HEK293T (cell line): ENCODE measurements at regions not wholly inside any gene's neighbourhood (a gene's known extent, or its start where the extent isn't known, plus 50 kb on each side); places are given as distances from the start of the nearest gene placed in this dataset.

Experiments used
- ARNT ChIP-seq: fragments of 450-650 bp; IDR thresholded peaks from 2 replicates; pipeline ENCODE4 v1.6.1; 2017; ENCODE audit warnings: mild to moderate bottlenecking
- BHLHE40 ChIP-seq: fragments of 450-650 bp; IDR thresholded peaks from 2 replicates; pipeline ENCODE4 v1.6.1; 2016; ENCODE audit warnings: mild to moderate bottlenecking, moderate library complexity, borderline replicate concordance
- CTBP1 ChIP-seq: fragments of 450-650 bp; IDR thresholded peaks from 2 replicates; pipeline ENCODE4 v1.6.1; 2016; ENCODE audit warnings: borderline replicate concordance
- ELF4 ChIP-seq: fragments of 450-650 bp; IDR thresholded peaks from 2 replicates; pipeline ENCODE4 v1.6.1; 2017; ENCODE audit warnings: antibody characterized with exemption
- FOXK2 ChIP-seq: fragments of 450-650 bp; IDR thresholded peaks from 2 replicates; pipeline ENCODE4 v1.6.1; 2016; ENCODE audit warnings: mild to moderate bottlenecking
- FOXM1 ChIP-seq: fragments of 450-650 bp; IDR thresholded peaks from 2 replicates; pipeline ENCODE4 v1.6.1; 2017; ENCODE audit warnings: mild to moderate bottlenecking, borderline replicate concordance
- HDGF ChIP-seq: fragments of 450-650 bp; IDR thresholded peaks from 2 replicates; pipeline ENCODE4 v1.6.1; 2017; ENCODE audit warnings: antibody characterized with exemption, borderline replicate concordance
- SP1 ChIP-seq: fragments of 450-650 bp; IDR thresholded peaks from 2 replicates; pipeline ENCODE4 v1.6.1; 2017
- SUZ12 ChIP-seq: fragments of 450-650 bp; IDR thresholded peaks from 2 replicates; pipeline ENCODE4 v1.6.1; 2016; ENCODE audit warnings: mild to moderate bottlenecking
- TARDBP ChIP-seq: fragments of 450-650 bp; IDR thresholded peaks from 2 replicates; pipeline ENCODE4 v1.6.1; 2016
- ZNF384 ChIP-seq: fragments of 450-650 bp; IDR thresholded peaks from 2 replicates; pipeline ENCODE4 v1.6.1; 2016
- TF ChIP-seq, protein P1 (sequence below): fragments of 450-650 bp; IDR thresholded peaks from 2 replicates; pipeline ENCODE4 v1.6.1; 2016

DNA sequence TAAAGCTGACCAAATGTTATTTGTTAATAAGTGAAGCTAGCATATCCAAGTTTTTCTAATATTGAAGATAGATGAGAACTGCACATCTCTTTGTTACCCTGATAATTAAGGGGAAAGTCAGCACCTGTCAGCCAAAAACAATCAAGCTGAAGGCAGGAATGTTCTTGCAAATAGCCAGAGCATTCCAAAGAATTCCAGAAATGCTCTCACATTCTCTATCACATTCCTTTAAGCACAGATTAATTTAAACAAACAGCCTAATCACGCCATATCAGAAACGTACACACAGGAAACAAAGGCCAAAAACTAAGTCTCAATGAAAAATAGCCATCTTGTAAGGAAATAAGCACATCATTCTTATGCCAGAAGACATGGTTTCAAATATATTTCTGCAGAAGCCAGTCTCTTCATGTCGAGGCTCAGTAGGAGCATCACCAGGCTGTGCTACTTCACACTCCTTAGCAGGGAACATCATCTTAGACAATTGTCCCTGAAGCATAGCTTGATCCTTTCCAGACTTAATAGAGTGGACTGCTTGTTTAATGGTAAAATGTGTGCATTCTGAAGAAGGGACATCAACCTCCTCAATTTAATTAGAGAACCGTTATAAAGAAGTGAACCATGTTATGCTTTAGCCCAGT lies 252.9 kb upstream of the TTC29 start:
- no peak for TF ChIP-seq FOXK2
- TF ChIP-seq HDGF: no peak
- TF ChIP-seq FOXM1: no peak
- no peak for TF ChIP-seq SUZ12
- no peak for TF ChIP-seq TARDBP
- TF ChIP-seq SP1: no peak
- TF ChIP-seq ELF4: no peak
- TF ChIP-seq ARNT: no peak
- no peak for TF ChIP-seq BHLHE40
- TF ChIP-seq ZNF384: no peak
- no peak for TF ChIP-seq CTBP1
- TF ChIP-seq, protein P1, sequence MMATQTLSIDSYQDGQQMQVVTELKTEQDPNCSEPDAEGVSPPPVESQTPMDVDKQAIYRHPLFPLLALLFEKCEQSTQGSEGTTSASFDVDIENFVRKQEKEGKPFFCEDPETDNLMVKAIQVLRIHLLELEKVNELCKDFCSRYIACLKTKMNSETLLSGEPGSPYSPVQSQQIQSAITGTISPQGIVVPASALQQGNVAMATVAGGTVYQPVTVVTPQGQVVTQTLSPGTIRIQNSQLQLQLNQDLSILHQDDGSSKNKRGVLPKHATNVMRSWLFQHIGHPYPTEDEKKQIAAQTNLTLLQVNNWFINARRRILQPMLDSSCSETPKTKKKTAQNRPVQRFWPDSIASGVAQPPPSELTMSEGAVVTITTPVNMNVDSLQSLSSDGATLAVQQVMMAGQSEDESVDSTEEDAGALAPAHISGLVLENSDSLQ: no peak
